Heart left ventricle (tissue), 16 donors: ENCODE measurements at regions not wholly inside any gene's neighbourhood (a gene's known extent, or its start where the extent isn't known, plus 50 kb on each side); places are given as distances from the start of the nearest gene placed in this dataset.
"Not testable (repeated sequence)": the region's sequence is repeated elsewhere in the genome, so short reads cannot be mapped to it uniquely, and the experiment has no call there.

Experiments used
- ATAC-seq, 4 donors: fragments of 200-7000 bp; cut with Tn5 transposase; one replicate each; pipeline ENCODE4 v1.9.1; 2020 to 2022; ENCODE audit warnings: moderate library complexity in 4 of 4, mild to moderate bottlenecking in 3 of 4, moderate number of reproducible peaks in 1 of 4
- DNase-seq, 5 donors: peaks; one replicate each; pipeline ENCODE4 v3.0.0-alpha.2; 2020
- H3K27ac ChIP-seq, 12 donors: fragments of 200-600 bp; sonication (generic) in 4 of 12; one replicate each; pipeline versions ENCODE4 v1.5.0 to v1.8.0; 2016 to 2022; ENCODE audit warnings: mild to moderate bottlenecking in 2 of 12
- H3K27me3 ChIP-seq, 9 donors: fragments of 200-600 bp; sonication (generic) in 2 of 9; one replicate each; pipeline versions ENCODE4 v1.5.1 to v1.8.0; 2016 to 2022; ENCODE audit warnings: mild to moderate bottlenecking in 3 of 9
- H3K36me3 ChIP-seq, 9 donors: fragments of 200-600 bp; sonication (generic) in 2 of 9; one replicate each; pipeline versions ENCODE4 v1.5.0 to v1.8.0; 2018 to 2022; ENCODE audit warnings: mild to moderate bottlenecking in 2 of 9
- H3K4me1 ChIP-seq, 12 donors: fragments of 200-600 bp; sonication (generic) in 4 of 12; one replicate each; pipeline versions ENCODE4 v1.5.0 to v1.8.0; 2016 to 2022; ENCODE audit warnings: mild to moderate bottlenecking in 3 of 12
- H3K4me3 ChIP-seq, 12 donors: fragments of 200-600 bp; sonication (generic) in 4 of 12; one replicate each; pipeline versions ENCODE4 v1.5.0 to v1.8.0; 2017 to 2022; ENCODE audit warnings: mild to moderate bottlenecking in 9 of 12, moderate library complexity in 4 of 12
- H3K9me3 ChIP-seq, 12 donors: fragments of 200-600 bp; sonication (generic) in 4 of 12; one replicate each; pipeline versions ENCODE4 v1.5.0 to v1.8.0; 2016 to 2022; ENCODE audit warnings: mild to moderate bottlenecking in 1 of 12
- POLR2A ChIP-seq, 2 donors: fragments of 450-650 bp; IDR thresholded peaks; one replicate each; pipeline ENCODE4 v1.6.1; 2017; ENCODE audit warnings: antibody characterized with exemption in 2 of 2, mild to moderate bottlenecking in 2 of 2, moderate library complexity in 2 of 2
- WGBS, 4 donors: extraction: QIAGEN DNeasy Blood & Tissue Kit in 2 of 4; methylation state at CpG; one replicate each; pipeline versions ENCODE4 v1.1.5 to v1.1.7; 2013 to 2018; 5-methylcytosine and 5-hydroxymethylcytosine counted together
- intact Hi-C, 10 donors: fragments of 100-400 bp; cut with DNase I; formaldehyde crosslinking; loops; one replicate each; pipeline versions ENCODE4 v1.11.1 to v1.14.2; 2022
- TF ChIP-seq, protein P1 (sequence below), 12 donors: fragments of 200-600 bp; sonication (generic) in 4 of 12; IDR thresholded peaks; one replicate each; pipeline versions ENCODE4 v1.5.0 to v1.8.0; 2018 to 2022; ENCODE audit warnings: antibody characterized with exemption in 12 of 12, mild to moderate bottlenecking in 5 of 12
- donor health status: ischemic (EF 13 %, LVEDD 7.1; RV severe dilation, severe dysfunction).
- donor health status: healthy with polysubstance abuse.
- donor health status: DM: no; HTN: yes; CAD: no.
- donor health status: DM: no; HTN: no; CAD: no.
- donor health status: ischemic (EF 25% LVEDD 6.9; RV normal size, moderate dysfunction).
- donor health status: ischemic (EF 25% LVEDD 5.7; RV mildly dilated, moderate dysfunction).
- donor health status: healthy.
- donor health status: DM: yes; HTN: yes; CAD: no.
- donor health status: ischemic (EF 35%, LVEDD 5.7; RV mildly dilated, moderate dysfunction).
- donor health status: nonischemic (EF 11% LVEDD 7.7; RV severe dilation, severe dysfunction).
- donor health status: DM: yes; HTN: yes; CAD: no.
- donor health status: PGD.
- donor health status: ischemic (EF 29% LVEDD 5.4; RV normal size, mild dysfunction).
- donor health status: nonischemic (EF 23%, LVEDD 6.1; RV moderate dilation, normal function).

GRCh38 chr5:86305050-86305449 lies 312.7 kb upstream of the COX7C start:
- H3K4me3 ChIP-seq, H3K27ac ChIP-seq, DNase-seq, H3K36me3 ChIP-seq, intact Hi-C loops, ATAC-seq, H3K4me1 ChIP-seq, H3K27me3 ChIP-seq, H3K9me3 ChIP-seq: not testable (repeated sequence)
- TF ChIP-seq, protein P1, sequence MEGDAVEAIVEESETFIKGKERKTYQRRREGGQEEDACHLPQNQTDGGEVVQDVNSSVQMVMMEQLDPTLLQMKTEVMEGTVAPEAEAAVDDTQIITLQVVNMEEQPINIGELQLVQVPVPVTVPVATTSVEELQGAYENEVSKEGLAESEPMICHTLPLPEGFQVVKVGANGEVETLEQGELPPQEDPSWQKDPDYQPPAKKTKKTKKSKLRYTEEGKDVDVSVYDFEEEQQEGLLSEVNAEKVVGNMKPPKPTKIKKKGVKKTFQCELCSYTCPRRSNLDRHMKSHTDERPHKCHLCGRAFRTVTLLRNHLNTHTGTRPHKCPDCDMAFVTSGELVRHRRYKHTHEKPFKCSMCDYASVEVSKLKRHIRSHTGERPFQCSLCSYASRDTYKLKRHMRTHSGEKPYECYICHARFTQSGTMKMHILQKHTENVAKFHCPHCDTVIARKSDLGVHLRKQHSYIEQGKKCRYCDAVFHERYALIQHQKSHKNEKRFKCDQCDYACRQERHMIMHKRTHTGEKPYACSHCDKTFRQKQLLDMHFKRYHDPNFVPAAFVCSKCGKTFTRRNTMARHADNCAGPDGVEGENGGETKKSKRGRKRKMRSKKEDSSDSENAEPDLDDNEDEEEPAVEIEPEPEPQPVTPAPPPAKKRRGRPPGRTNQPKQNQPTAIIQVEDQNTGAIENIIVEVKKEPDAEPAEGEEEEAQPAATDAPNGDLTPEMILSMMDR (IDR thresholded peaks at IDR 0.05): peak in 8 of 12 donors; percentile 16 to 47 (median 33)
- WGBS, 4 donors: 0 to 3% (median 2%) methylated on average over 2 of the region's 2 CpGs

GRCh38 chr5:86314951-86315350 lies 302.8 kb upstream of the COX7C start:
- ATAC-seq: no peak
- H3K4me3 ChIP-seq: no peak overlapping the region
- H3K27ac ChIP-seq: peak overlapping the region in 2 of 12 donors; percentile 20 to 30
- H3K9me3 ChIP-seq: no peaks in the 10 kb centered on the region
- intact Hi-C loops: no loop called here
- no peaks in the 10 kb centered on the region for H3K27me3 ChIP-seq
- no peaks in the 10 kb centered on the region for H3K4me1 ChIP-seq
- no peak for TF ChIP-seq POLR2A (IDR thresholded peaks at IDR 0.05)
- TF ChIP-seq, protein P1 (IDR thresholded peaks at IDR 0.05): no peak
- no peaks in the 10 kb centered on the region for H3K36me3 ChIP-seq
- no peak for DNase-seq

DNA sequence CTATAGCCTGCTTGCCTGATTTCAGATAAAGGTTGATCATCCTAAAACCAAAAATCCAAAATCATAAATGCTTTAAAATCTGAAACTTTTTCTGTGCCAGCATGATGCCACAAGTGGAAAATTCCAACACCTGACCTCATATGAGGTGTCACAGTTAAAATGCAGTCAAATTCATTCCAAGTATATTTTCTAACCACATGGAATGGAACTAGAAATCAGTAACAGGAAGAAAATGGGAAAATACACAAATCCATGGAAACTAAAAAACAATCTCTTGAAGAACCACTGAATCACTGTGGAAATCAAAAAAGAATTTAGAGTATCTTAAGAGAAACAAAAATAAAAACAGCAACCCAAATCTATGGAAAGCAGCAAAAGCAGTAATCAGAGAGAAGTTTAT lies 297.5 kb upstream of the COX7C start:
- no peak for DNase-seq
- Histone ChIP-seq H3K4me3 (no peak overlapping the region), H3K27me3 (no peaks in the 10 kb centered on the region), H3K27ac (no peak overlapping the region), H3K36me3 (no peaks in the 10 kb centered on the region), H3K4me1 (no peaks in the 10 kb centered on the region), H3K9me3 (no peaks in the 10 kb centered on the region)
- no peak for TF ChIP-seq POLR2A (IDR thresholded peaks at IDR 0.05)
- TF ChIP-seq, protein P1 (IDR thresholded peaks at IDR 0.05): no peak
- intact Hi-C loops: no loop called here
- no peak for ATAC-seq

DNA sequence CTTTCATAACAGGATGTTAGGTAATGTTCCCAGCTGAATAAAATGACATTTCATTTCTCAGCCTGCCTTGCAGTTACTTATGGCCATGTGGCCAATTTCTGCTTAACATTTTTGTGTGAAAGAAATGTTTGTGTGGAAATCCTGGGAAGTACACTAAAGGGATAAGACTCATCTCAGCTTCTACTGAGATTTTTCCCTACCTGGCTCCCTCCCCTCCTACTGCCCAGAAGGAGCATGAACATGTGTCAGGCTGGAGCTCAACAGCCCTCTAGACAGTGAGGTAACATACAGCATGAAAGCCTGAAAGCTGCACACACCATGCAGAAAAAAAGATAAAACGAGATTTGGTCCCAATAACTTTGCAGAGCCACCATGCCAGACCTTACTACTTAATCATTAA lies 288.4 kb upstream of the COX7C start:
- ATAC-seq: no peak
- intact Hi-C loops: no loop called here

More for the DNA sequence above, 288.4 kb upstream of the COX7C start:
- TF ChIP-seq, protein P1 (IDR thresholded peaks at IDR 0.05): no peak
- no peak for TF ChIP-seq POLR2A (IDR thresholded peaks at IDR 0.05)
- H3K27me3 ChIP-seq: no peaks in the 10 kb centered on the region
- H3K27ac ChIP-seq: no peak overlapping the region
- no peaks in the 10 kb centered on the region for H3K36me3 ChIP-seq
- no peaks in the 10 kb centered on the region for H3K9me3 ChIP-seq
- H3K4me3 ChIP-seq: no peak overlapping the region
- no peak for DNase-seq
- WGBS, 4 donors: 60 to 73% (median 68%) methylated on average over 1 of the region's 1 CpG
- H3K4me1 ChIP-seq: no peaks in the 10 kb centered on the region
